Suprapubic skin (tissue), 3 donors: ENCODE measurements at regions not wholly inside any gene's neighbourhood (a gene's known extent, or its start where the extent isn't known, plus 50 kb on each side); places are given as distances from the start of the nearest gene placed in this dataset.

Experiments used
- POLR2AphosphoS5 ChIP-seq, 3 donors: sonication (generic); formaldehyde crosslinking; IDR thresholded peaks; one replicate each; pipeline ENCODE4 v1.6.1; 2017; ENCODE audit warnings: antibody characterized with exemption in 3 of 3
- TF ChIP-seq, protein P1 (sequence below), 2 donors: fragments of 200-600 bp in 1 of 2; fragments of 450-650 bp in 1 of 2; sonication (generic) in 1 of 2; IDR thresholded peaks; one replicate each; pipeline ENCODE4 v1.5.1; 2016 to 2019; ENCODE audit warnings: antibody characterized with exemption in 2 of 2, mild to moderate bottlenecking in 1 of 2, moderate library complexity in 1 of 2

DNA sequence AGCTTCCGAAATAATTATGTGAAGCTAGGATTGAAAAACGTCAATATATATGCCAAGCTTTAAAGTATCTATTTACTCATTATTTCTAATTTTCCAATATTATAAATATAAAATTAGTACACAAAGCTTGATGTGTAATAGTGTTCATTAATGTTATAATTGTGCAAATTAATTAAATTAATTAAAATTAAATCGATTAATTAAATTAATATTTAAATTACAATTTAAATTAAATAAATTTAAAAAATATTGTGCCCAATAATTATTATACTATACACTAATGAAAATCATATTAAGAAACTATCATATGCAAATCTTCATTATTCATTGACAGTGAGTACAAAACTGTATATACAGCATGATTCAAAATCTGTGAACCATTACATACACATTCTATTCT is 409.8 kb downstream of the FAM170A start:
- TF ChIP-seq, protein P1, sequence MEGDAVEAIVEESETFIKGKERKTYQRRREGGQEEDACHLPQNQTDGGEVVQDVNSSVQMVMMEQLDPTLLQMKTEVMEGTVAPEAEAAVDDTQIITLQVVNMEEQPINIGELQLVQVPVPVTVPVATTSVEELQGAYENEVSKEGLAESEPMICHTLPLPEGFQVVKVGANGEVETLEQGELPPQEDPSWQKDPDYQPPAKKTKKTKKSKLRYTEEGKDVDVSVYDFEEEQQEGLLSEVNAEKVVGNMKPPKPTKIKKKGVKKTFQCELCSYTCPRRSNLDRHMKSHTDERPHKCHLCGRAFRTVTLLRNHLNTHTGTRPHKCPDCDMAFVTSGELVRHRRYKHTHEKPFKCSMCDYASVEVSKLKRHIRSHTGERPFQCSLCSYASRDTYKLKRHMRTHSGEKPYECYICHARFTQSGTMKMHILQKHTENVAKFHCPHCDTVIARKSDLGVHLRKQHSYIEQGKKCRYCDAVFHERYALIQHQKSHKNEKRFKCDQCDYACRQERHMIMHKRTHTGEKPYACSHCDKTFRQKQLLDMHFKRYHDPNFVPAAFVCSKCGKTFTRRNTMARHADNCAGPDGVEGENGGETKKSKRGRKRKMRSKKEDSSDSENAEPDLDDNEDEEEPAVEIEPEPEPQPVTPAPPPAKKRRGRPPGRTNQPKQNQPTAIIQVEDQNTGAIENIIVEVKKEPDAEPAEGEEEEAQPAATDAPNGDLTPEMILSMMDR (IDR thresholded peaks at IDR 0.05): no peak
- no peak for TF ChIP-seq POLR2AphosphoS5 (IDR thresholded peaks at IDR 0.05)
